Fibroblast of lung (primary cell): ENCODE measurements at regions not wholly inside any gene's neighbourhood (a gene's known extent, or its start where the extent isn't known, plus 50 kb on each side); places are given as distances from the start of the nearest gene placed in this dataset.
"Not testable (repeated sequence)": the region's sequence is repeated elsewhere in the genome, so short reads cannot be mapped to it uniquely, and the experiment has no call there.

Experiments
- DNase-seq, 2 donors: peaks; one replicate each; pipeline versions ENCODE4 v3.0.0 to v3.0.0-alpha.2; 2010; ENCODE audit warnings: low read depth in 2 of 2
- H2AFZ ChIP-seq: 2 replicates; pipeline ENCODE4 v1.5.1; 2012; ENCODE audit warnings: low read length, control low read depth, inconsistent platforms
- H3K27ac ChIP-seq: 2 replicates; pipeline ENCODE4 v1.5.1; 2011; ENCODE audit warnings: low read length, control low read depth; ENCODE audit not compliant: insufficient read depth
- H3K27me3 ChIP-seq: 2 replicates; pipeline ENCODE4 v1.5.1; 2011; ENCODE audit warnings: mild to moderate bottlenecking, low read length; ENCODE audit not compliant: control insufficient read depth, insufficient read depth
- H3K36me3 ChIP-seq: 2 replicates; pipeline ENCODE4 v1.5.1; 2011; ENCODE audit warnings: low read length; ENCODE audit not compliant: control insufficient read depth, insufficient read depth
- H3K4me1 ChIP-seq: 2 replicates; pipeline ENCODE4 v1.5.1; 2011; ENCODE audit warnings: low read length; ENCODE audit not compliant: control insufficient read depth, insufficient read depth; ENCODE audit errors: extremely low read depth
- H3K4me2 ChIP-seq: 2 replicates; pipeline ENCODE4 v1.5.1; 2011; ENCODE audit warnings: low read length, control low read depth; ENCODE audit not compliant: insufficient read depth; ENCODE audit errors: extremely low read depth
- H3K4me3 ChIP-seq, 4 experiments: fragments of 200-600 bp in 1 of 4; sonication (generic) in 1 of 4; replicated peaks in 1 of 4; 2 replicates each; pipeline ENCODE4 v1.5.1; 2011 to 2016; ENCODE audit warnings: low read length in 4 of 4, low read depth in 3 of 4, mild to moderate bottlenecking in 3 of 4, control low read depth in 2 of 4, inconsistent platforms in 1 of 4, mixed read lengths in 1 of 4; ENCODE audit not compliant: insufficient read depth in 1 of 4; ENCODE audit errors: control extremely low read depth in 1 of 4
- H3K79me2 ChIP-seq: 2 replicates; pipeline ENCODE4 v1.5.1; 2012; ENCODE audit warnings: mild to moderate bottlenecking, low read length, inconsistent platforms; ENCODE audit not compliant: control insufficient read depth, insufficient read depth
- H3K9ac ChIP-seq: 2 replicates; pipeline ENCODE4 v1.5.1; 2011; ENCODE audit warnings: mild to moderate bottlenecking, low read length, control low read depth; ENCODE audit not compliant: insufficient read depth
- H3K9me3 ChIP-seq: 2 replicates; pipeline ENCODE4 v1.5.1; 2012; ENCODE audit warnings: low read depth, low read length; ENCODE audit not compliant: control insufficient read depth, insufficient read depth
- H4K20me1 ChIP-seq: 2 replicates; pipeline ENCODE4 v1.5.1; 2011; ENCODE audit warnings: low read length; ENCODE audit not compliant: control insufficient read depth, insufficient read depth; ENCODE audit errors: extremely low read depth
- EZH2 ChIP-seq: IDR thresholded peaks from 2 replicates; pipeline ENCODE4 v1.5.1; 2012; ENCODE audit warnings: low read length, control low read depth, mild to moderate bottlenecking; ENCODE audit errors: missing control alignments
- TF ChIP-seq, protein P1 (sequence below), 2 donors: IDR thresholded peaks in 1 of 2; conservative IDR thresholded peaks in 1 of 2; 1 replicate in 1 of 2; 2 replicates in 1 of 2; pipeline ENCODE4 v1.5.1; 2011 to 2012; ENCODE audit warnings: low read length in 2 of 2, control low read depth in 1 of 2, inconsistent platforms in 1 of 2, low read depth in 1 of 2, mild to moderate bottlenecking in 1 of 2

DNA sequence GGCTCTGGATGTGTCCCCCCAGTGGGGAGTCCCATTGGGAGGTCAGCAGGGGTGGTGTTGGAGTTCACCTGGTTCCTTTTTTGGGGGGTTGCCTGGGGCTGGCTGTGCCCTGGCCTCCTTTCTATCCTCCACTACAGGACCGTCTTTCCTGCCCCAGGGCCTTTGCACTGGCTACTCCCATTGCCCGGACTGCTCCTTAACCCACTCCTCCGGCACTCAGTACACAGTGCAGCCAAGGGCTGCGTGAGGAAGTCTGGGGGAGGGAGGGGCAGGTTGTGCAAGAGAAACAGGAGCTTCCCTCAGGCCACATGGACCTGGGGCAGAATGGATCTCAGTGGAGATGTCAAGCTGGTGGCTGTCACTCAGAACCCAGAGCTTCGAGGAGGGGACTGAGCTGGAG, 429.3 kb upstream of the SULF2 start:
- Histone ChIP-seq H3K27ac (no peak overlapping the region), H3K4me1 (no peaks in the 10 kb centered on the region), H3K79me2 (no peaks in the 10 kb centered on the region), H3K9me3 (no peaks in the 10 kb centered on the region), H3K4me2 (no peak overlapping the region), H2AFZ (no peak overlapping the region), H4K20me1 (no peaks in the 10 kb centered on the region), H3K36me3 (no peaks in the 10 kb centered on the region), H3K4me3 (no peak overlapping the region), H3K27me3 (no peaks in the 10 kb centered on the region), H3K9ac (no peak overlapping the region)
- no peak for DNase-seq
- no peak for TF ChIP-seq EZH2
- TF ChIP-seq, protein P1, sequence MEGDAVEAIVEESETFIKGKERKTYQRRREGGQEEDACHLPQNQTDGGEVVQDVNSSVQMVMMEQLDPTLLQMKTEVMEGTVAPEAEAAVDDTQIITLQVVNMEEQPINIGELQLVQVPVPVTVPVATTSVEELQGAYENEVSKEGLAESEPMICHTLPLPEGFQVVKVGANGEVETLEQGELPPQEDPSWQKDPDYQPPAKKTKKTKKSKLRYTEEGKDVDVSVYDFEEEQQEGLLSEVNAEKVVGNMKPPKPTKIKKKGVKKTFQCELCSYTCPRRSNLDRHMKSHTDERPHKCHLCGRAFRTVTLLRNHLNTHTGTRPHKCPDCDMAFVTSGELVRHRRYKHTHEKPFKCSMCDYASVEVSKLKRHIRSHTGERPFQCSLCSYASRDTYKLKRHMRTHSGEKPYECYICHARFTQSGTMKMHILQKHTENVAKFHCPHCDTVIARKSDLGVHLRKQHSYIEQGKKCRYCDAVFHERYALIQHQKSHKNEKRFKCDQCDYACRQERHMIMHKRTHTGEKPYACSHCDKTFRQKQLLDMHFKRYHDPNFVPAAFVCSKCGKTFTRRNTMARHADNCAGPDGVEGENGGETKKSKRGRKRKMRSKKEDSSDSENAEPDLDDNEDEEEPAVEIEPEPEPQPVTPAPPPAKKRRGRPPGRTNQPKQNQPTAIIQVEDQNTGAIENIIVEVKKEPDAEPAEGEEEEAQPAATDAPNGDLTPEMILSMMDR (conservative IDR thresholded peaks at IDR 0.05 in 1 of 2, IDR thresholded peaks at IDR 0.05 in 1 of 2; ENCODE audit: low read depth in 1 of 2, low read length in 2 of 2): no peak

DNA sequence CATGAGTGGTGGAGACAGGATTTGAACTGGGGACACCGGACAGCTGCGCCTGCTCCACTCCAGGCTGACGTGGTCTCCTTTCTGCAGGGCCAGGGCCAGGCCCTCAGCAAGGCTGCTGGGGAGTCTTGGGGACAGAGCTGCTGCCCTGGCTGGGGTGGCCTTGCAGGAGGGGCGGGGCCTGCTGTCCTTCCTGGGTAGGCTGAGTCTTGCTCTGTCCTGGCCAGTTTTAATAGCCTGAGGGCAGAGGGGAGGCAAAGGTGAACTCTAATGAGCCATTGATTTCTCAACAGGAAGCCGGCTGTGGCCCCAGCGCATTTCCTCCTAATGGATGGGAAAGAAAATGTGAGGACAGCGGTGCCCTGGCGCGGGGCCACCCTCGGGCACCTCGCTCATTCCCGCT, 428.4 kb upstream of the SULF2 start:
- H3K27me3 ChIP-seq, H3K9ac ChIP-seq, H3K4me3 ChIP-seq, H3K9me3 ChIP-seq, H3K79me2 ChIP-seq, H3K4me1 ChIP-seq, H2AFZ ChIP-seq, H3K27ac ChIP-seq, H4K20me1 ChIP-seq, DNase-seq, H3K4me2 ChIP-seq, H3K36me3 ChIP-seq: not testable (repeated sequence)

DNA sequence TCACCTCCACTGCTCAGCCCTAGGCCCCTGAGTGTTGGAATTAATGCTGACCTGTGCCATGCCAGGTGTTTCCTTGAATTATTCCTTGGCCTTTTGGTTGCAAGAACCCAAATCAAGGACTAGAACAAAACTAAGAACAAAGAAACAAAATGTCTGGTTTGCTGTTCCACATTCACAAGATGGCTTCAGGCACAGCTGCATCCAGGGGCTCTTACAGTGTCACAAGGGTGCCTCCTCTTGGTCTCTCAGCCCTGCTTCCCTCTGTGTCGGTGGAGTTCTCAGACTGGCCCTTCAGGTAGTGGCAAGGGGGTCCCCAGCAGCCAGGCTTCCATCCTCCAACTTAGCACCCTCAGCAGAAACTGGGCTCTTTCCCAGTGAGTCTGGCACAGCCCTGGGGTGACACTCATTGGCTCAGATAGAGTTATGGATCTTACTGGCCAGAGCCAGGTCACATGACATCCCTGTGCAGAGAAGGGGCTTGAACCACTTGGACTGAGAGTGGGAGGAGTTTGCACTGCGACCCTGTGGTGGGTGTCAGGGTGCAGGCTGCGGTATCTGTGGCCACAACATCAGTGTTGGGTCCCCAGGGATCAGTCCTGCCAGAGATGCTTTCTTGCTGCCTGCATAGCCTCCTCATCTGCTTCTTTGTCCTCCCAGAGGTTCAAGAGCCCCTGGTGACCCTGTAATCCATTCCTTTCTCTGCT, 427.7 kb upstream of the SULF2 start:
- Histone ChIP-seq H2AFZ (no peak overlapping the region), H4K20me1 (no peaks in the 10 kb centered on the region), H3K9me3 (no peaks in the 10 kb centered on the region), H3K27ac (no peak overlapping the region), H3K4me3 (no peak overlapping the region), H3K79me2 (no peaks in the 10 kb centered on the region), H3K4me1 (no peaks in the 10 kb centered on the region), H3K36me3 (no peaks in the 10 kb centered on the region), H3K27me3 (no peaks in the 10 kb centered on the region), H3K9ac (no peak overlapping the region), H3K4me2 (no peak overlapping the region)
- DNase-seq: no peak
- TF ChIP-seq EZH2: no peak
- TF ChIP-seq, protein P1 (conservative IDR thresholded peaks at IDR 0.05 in 1 of 2, IDR thresholded peaks at IDR 0.05 in 1 of 2; ENCODE audit: low read depth in 1 of 2, low read length in 2 of 2): no peak
